ENCODE measurements at regions not wholly inside any gene's neighbourhood (a gene's known extent, or its start where the extent isn't known, plus 50 kb on each side); places are given as distances from the start of the nearest gene placed in this dataset.

- TF ChIP-seq CTCF (conservative IDR thresholded peaks at IDR 0.05; ENCODE audit: low read depth, low read length): no peak
- no peak for TF ChIP-seq EZH2 (IDR thresholded peaks at IDR 0.05; ENCODE audit: borderline replicate concordance, low read depth, low read length, poor library complexity, severe bottlenecking)
Measured at GRCh38 chrX:34546366-34546765, 110.7 kb downstream of the TMEM47 start.
